Stimulated activated CD8-positive, alpha-beta memory T cell treated with anti-CD3 and anti-CD28 coated beads, Interleukin-12 subunit alpha, Interleukin-12 subunit beta, amount 100 ng/mL, for 24 hours (primary cell): ENCODE measurements at regions not wholly inside any gene's neighbourhood (a gene's known extent, or its start where the extent isn't known, plus 50 kb on each side); places are given as distances from the start of the nearest gene placed in this dataset.
"Not testable (repeated sequence)": the region's sequence is repeated elsewhere in the genome, so short reads cannot be mapped to it uniquely, and the experiment has no call there.

ENCODE experiments used
- DNase-seq: peaks from one replicate; pipeline ENCODE4 v3.0.0-alpha.2; 2020; ENCODE audit errors: extremely low read depth

GRCh38 chr22:19662049-19662684 lies 52.1 kb upstream of the SEPTIN5 start:
- DNase-seq: not testable (repeated sequence)

- no peak for DNase-seq
Measured at GRCh38 chr22:19663286-19663815, 51.0 kb upstream of the SEPTIN5 start.

DNA sequence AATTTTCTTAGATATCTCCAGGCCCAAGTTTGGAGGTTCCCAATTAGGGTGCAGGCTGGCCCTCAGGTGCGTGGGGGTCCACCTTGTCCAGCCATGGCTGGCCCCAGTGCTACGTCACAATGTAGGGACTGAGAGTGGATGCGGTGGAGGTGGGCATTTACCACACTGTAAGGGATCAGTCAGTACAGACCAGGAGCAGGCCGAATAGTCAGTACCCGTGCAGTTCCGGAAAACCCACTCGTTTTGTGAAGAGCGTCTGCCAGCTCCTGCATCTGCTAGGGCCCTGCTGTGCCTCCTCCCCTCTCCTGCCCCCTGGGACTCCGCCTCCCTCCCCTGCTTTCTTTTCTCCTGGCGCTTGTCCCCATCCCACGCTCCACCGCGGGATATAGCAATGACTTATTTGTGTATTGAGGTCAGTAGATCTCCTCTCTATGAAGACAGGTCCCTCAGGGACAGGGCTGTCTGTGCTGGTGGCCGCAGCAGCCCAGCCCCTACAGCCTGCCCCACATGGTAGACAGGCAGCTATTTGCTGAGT lies 50.4 kb upstream of the SEPTIN5 start:
- no peak for DNase-seq

- DNase-seq: no peak
Measured at GRCh38 chr22:19664406-19664805, 49.9 kb upstream of the SEPTIN5 start.
